ENCODE measurements at regions not wholly inside any gene's neighbourhood (a gene's known extent, or its start where the extent isn't known, plus 50 kb on each side); places are given as distances from the start of the nearest gene placed in this dataset.
A peak's percentile ranks its signal among the peaks of the same experiment; 100 is the strongest.

DNA sequence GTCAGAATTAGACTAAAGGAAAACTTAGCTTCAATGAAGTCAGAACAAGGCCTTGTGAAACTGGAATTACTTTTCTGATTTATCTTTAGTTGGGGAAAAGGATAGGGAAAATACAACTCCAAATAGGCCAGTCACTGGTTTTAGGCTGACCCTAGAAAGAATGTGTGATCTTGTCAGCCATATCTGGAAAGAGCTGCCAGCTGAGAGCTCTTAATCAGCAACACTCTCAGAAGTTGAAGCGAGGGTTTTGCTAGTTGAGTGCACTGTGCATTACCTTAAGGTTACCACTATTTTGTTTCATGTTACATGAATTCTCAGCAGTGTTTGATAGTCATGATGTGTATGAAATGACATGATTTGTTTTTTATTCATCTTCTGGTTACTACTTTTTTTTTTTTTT, 905.3 kb upstream of the ALCAM start:
- no peak for TF ChIP-seq POLR2A (IDR thresholded peaks at IDR 0.05)
- no peak for TF ChIP-seq CTCF (IDR thresholded peaks at IDR 0.05)
- intact Hi-C loops (cut with DNase I) = loop anchor here in 1 of 10 donors (2.0 kb wide), 1 partner anchor 189 kb away; no protein-coding TSS in a partner anchor
- H3K27me3 ChIP-seq = no peaks in the 10 kb centered on the region
- ATAC-seq (peak in 2 of 4 donors; percentile 39 to 59), DNase-seq (no peak)
- H3K4me3 ChIP-seq = no peak overlapping the region
- H3K9me3 ChIP-seq = peaks cover 0 to 20% (median 0%) of the 10 kb centered on the region in 12 donors
- H3K4me1 ChIP-seq = peaks cover 0 to 13% (median 1%) of the 10 kb centered on the region in 12 donors
- WGBS, 4 donors = 12 to 31% (median 27%) methylated on average over 1 of the region's 1 CpG
- no peak overlapping the region for H3K27ac ChIP-seq
- no peaks in the 10 kb centered on the region for H3K36me3 ChIP-seq

- WGBS, 4 donors = 31 to 39% (median 35%) methylated on average over 3 of the region's 3 CpGs
- ATAC-seq (no peak), DNase-seq (no peak)
- H3K27me3 ChIP-seq = no peaks in the 10 kb centered on the region
- intact Hi-C loops (cut with DNase I) = no loop called here
- H3K4me1 ChIP-seq = no peaks in the 10 kb centered on the region
- no peak overlapping the region for H3K27ac ChIP-seq
- H3K4me3 ChIP-seq = no peak overlapping the region
- no peak for TF ChIP-seq POLR2A (IDR thresholded peaks at IDR 0.05)
- H3K9me3 ChIP-seq = peaks cover 0 to 36% (median 5%) of the 10 kb centered on the region in 12 donors
- no peaks in the 10 kb centered on the region for H3K36me3 ChIP-seq
Measured at GRCh38 chr3:104472221-104472620, 894.5 kb upstream of the ALCAM start.

DNA sequence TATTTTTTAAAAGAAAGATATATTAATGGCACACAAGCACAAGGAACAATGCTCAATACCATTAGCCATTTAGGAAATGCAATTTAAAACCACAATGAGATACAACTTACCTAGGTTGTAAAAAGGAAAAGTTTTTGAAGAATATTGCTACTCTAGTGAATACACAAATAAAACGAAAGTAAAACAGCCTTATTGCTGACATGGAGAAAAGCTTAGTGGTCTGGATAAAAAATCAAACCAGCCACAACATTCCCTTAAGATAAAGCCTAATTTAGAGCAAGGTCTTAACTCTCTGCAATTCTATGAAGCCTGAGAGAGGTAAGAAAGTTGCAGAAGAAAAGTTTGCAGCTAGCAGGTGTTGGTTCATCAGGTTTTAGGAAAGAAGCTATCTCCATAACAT, 892.7 kb upstream of the ALCAM start:
- Histone ChIP-seq H3K27me3 (no peaks in the 10 kb centered on the region), H3K27ac (no peak overlapping the region), H3K4me3 (no peak overlapping the region), H3K36me3 (no peaks in the 10 kb centered on the region), H3K4me1 (no peaks in the 10 kb centered on the region), H3K9me3 (peaks cover 0 to 36% (median 5%) of the 10 kb centered on the region in 12 donors)
- intact Hi-C loops (cut with DNase I) = no loop called here
- no peak for ATAC-seq
- DNase-seq = no peak
- TF ChIP-seq CTCF (IDR thresholded peaks at IDR 0.05) (no peak), POLR2A (IDR thresholded peaks at IDR 0.05) (no peak)
- WGBS, 4 donors = 60 to 78% (median 67%) methylated on average over 1 of the region's 1 CpG

- Histone ChIP-seq H3K36me3 (no peaks in the 10 kb centered on the region), H3K4me3 (no peak overlapping the region), H3K27me3 (no peaks in the 10 kb centered on the region), H3K9me3 (peaks cover 0 to 17% (median 2%) of the 10 kb centered on the region in 12 donors), H3K4me1 (no peaks in the 10 kb centered on the region), H3K27ac (no peak overlapping the region)
- ATAC-seq = no peak
- no peak for DNase-seq
- intact Hi-C loops (cut with DNase I) = no loop called here
- 93 to 97% (median 96%) methylated on average over 20 to 24 of the region's 24 CpGs for WGBS, 4 donors
- no peak for TF ChIP-seq CTCF (IDR thresholded peaks at IDR 0.05)
- TF ChIP-seq POLR2A (IDR thresholded peaks at IDR 0.05) = no peak
Measured at GRCh38 chr3:104503022-104503421, 863.7 kb upstream of the ALCAM start.
